ENCODE measurements at regions not wholly inside any gene's neighbourhood (a gene's known extent, or its start where the extent isn't known, plus 50 kb on each side); places are given as distances from the start of the nearest gene placed in this dataset.

GRCh38 chr2:226135861-226136548 lies 663.6 kb downstream of the IRS1 start:
- no peak overlapping the region for H3K27ac ChIP-seq
- no peak for TF ChIP-seq ZFX (IDR thresholded peaks at IDR 0.05)
- no peak for TF ChIP-seq CTCF (conservative IDR thresholded peaks at IDR 0.05)

GRCh38 chr2:226132323-226133215 lies 667.1 kb downstream of the IRS1 start:
- no peak overlapping the region for H3K27ac ChIP-seq

GRCh38 chr2:226131299-226131784 lies 668.3 kb downstream of the IRS1 start:
- no peak overlapping the region for H3K27ac ChIP-seq
- no peak for TF ChIP-seq CTCF (conservative IDR thresholded peaks at IDR 0.05)
- no peak for TF ChIP-seq ZFX (IDR thresholded peaks at IDR 0.05)

More at GRCh38 chr2:226132323-226133215, 667.1 kb downstream of the IRS1 start:
- TF ChIP-seq CTCF (conservative IDR thresholded peaks at IDR 0.05): no peak

DNA sequence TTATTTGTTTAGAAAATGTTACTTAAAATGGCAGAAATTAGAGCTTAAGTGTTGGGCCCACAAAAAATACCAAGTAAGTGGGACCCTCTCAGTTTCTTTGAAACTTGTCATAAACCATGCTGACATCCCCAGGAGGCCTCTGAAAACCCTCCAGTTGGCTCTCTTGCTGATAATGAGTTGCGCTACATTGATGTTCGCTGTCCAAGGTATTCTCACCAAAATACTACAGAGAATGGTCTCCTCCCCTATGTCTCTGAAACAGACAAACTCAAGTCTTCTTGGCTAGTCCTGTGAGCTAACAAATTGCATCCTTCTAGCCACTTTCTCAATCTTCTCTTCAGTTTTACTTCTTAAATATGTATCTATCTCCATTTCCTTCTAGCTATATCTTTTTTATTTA lies 669.4 kb downstream of the IRS1 start:
- H3K27ac ChIP-seq: no peak overlapping the region
- TF ChIP-seq CTCF (conservative IDR thresholded peaks at IDR 0.05) (no peak), ZFX (IDR thresholded peaks at IDR 0.05) (no peak)

DNA sequence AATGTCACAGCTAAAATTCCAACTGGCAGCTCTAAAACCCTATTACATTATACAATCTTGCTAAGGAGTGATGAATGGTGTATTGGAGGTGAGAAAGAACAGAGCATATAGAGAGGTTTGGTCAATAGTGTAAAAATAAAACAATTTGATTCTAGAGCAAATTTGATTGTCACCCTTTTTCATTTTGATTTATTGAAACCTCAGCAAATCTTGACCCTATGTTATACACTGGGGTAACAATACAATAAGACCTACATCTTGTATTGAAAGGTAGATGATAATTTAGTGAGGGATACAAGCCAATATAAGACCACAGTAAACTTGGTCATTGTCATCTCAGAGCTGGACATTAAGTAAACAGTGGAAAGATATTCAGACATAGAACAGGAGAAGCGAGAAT lies 671.9 kb downstream of the IRS1 start:
- TF ChIP-seq CTCF (conservative IDR thresholded peaks at IDR 0.05) (no peak), ZFX (IDR thresholded peaks at IDR 0.05) (no peak)
- H3K27ac ChIP-seq: no peak overlapping the region

GRCh38 chr2:226126104-226126503 lies 673.5 kb downstream of the IRS1 start:
- TF ChIP-seq CTCF (conservative IDR thresholded peaks at IDR 0.05): no peak
- no peak for TF ChIP-seq ZFX (IDR thresholded peaks at IDR 0.05)
- H3K27ac ChIP-seq: no peak overlapping the region
